Mammary epithelial cell (primary cell): ENCODE measurements at regions not wholly inside any gene's neighbourhood (a gene's known extent, or its start where the extent isn't known, plus 50 kb on each side); places are given as distances from the start of the nearest gene placed in this dataset.

Experiments used
- EZH2 ChIP-seq: IDR thresholded peaks from 2 replicates; pipeline ENCODE4 v1.6.1; 2012; ENCODE audit warnings: low read length, inconsistent platforms, borderline replicate concordance
- TF ChIP-seq, protein P1 (sequence below), 2 donors: IDR thresholded peaks in 1 of 2; conservative IDR thresholded peaks in 1 of 2; 2 replicates each; pipeline ENCODE4 v1.5.1; 2011 to 2012; ENCODE audit warnings: inconsistent platforms in 2 of 2, low read length in 2 of 2, mild to moderate bottlenecking in 2 of 2, control low read depth in 1 of 2, low read depth in 1 of 2; ENCODE audit not compliant: insufficient read depth in 1 of 2; ENCODE audit errors: extremely low read depth in 1 of 2

DNA sequence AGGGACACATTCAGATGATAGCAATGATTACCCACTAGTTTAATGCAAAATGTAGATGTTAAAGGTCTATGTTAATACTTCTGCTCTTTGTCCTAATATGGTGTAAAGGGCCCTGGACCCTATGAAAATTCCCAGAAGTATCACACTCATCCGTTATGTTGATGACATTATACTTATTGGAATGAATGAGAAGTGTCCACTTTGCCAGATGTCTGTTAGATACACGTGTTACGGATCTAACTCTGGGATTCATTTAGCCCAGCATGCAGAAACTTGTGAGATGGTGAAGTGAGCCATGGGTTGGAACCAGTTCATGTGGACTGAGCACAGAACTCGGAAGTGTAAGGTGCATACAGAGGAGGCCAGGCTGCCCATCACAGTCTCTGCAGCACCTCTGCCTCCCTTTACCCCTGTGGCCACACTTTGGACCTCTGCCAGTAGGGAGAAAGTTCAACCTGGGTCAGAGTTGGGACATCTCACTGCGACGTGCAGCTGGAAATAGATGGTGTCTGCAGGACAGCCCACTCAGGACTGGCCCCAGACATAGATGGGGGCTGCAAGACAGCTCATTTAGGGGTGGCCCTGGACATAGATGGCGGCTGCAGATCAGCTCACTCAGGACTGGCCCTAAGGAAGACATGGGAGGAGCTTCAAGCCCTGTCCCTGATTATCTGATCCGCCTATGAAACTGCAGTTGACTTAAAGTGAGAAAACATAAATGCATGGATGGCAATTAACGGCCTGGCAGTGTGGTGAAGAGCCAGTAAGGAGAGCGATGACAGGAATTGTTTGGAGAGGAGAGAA is 71.2 kb upstream of the THBS2 start:
- TF ChIP-seq, protein P1, sequence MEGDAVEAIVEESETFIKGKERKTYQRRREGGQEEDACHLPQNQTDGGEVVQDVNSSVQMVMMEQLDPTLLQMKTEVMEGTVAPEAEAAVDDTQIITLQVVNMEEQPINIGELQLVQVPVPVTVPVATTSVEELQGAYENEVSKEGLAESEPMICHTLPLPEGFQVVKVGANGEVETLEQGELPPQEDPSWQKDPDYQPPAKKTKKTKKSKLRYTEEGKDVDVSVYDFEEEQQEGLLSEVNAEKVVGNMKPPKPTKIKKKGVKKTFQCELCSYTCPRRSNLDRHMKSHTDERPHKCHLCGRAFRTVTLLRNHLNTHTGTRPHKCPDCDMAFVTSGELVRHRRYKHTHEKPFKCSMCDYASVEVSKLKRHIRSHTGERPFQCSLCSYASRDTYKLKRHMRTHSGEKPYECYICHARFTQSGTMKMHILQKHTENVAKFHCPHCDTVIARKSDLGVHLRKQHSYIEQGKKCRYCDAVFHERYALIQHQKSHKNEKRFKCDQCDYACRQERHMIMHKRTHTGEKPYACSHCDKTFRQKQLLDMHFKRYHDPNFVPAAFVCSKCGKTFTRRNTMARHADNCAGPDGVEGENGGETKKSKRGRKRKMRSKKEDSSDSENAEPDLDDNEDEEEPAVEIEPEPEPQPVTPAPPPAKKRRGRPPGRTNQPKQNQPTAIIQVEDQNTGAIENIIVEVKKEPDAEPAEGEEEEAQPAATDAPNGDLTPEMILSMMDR (conservative IDR thresholded peaks at IDR 0.05 in 1 of 2, IDR thresholded peaks at IDR 0.05 in 1 of 2; ENCODE audit: extremely low read depth in 1 of 2, insufficient read depth in 1 of 2, low read depth in 1 of 2, low read length in 2 of 2): no peak
- TF ChIP-seq EZH2: no peak
